A549 (cell line): ENCODE measurements at regions not wholly inside any gene's neighbourhood (a gene's known extent, or its start where the extent isn't known, plus 50 kb on each side); places are given as distances from the start of the nearest gene placed in this dataset.

ENCODE experiments used
- ATOH8 ChIP-seq: fragments of 250-450 bp; sonication (Bioruptor Pico); IDR thresholded peaks from 2 replicates; pipeline ENCODE4 v1.5.0; 2020; ENCODE audit warnings: low read depth, mild to moderate bottlenecking, moderate library complexity
- BHLHE40 ChIP-seq: IDR thresholded peaks from 2 replicates; pipeline ENCODE4 v1.6.1; 2012; ENCODE audit warnings: low read depth, low read length, inconsistent platforms
- CBX8 ChIP-seq: fragments of 200-600 bp; sonication (generic); IDR thresholded peaks from 2 replicates; pipeline ENCODE4 v1.6.1; 2016
- CEBPB ChIP-seq, 2 experiments: fragments of >200 bp in 1 of 2; sonication (Bioruptor Twin) in 1 of 2; formaldehyde crosslinking in 1 of 2; IDR thresholded peaks; 2 replicates each; pipeline ENCODE4 v1.6.1; 2012 to 2016
- CTCF ChIP-seq: fragments of >200 bp; sonication (Bioruptor Twin); formaldehyde crosslinking; IDR thresholded peaks from 3 replicates; pipeline ENCODE4 v1.5.1; 2016
- ELK1 ChIP-seq: fragments of 150-350 bp; IDR thresholded peaks from 2 replicates; pipeline ENCODE4 v1.6.1; 2014; ENCODE audit warnings: low read depth, mild to moderate bottlenecking, low read length
- EP300 ChIP-seq, 2 experiments: fragments of >200 bp; sonication (Bioruptor Twin); formaldehyde crosslinking; IDR thresholded peaks; 2 replicates in 1 of 2; 3 replicates in 1 of 2; pipeline ENCODE4 v1.6.1; 2016 to 2017
- MAFK ChIP-seq: fragments of 450-650 bp; IDR thresholded peaks from 2 replicates; pipeline ENCODE4 v1.6.1; 2014; ENCODE audit not compliant: partially characterized antibody
- MYC ChIP-seq: IDR thresholded peaks from 2 replicates; pipeline ENCODE4 v1.6.1; 2012; ENCODE audit warnings: mild to moderate bottlenecking, inconsistent platforms, low read length, improper control_type of control experiment, borderline replicate concordance
- POLR2A ChIP-seq: IDR thresholded peaks from 2 replicates; pipeline ENCODE4 v1.6.1; 2012; ENCODE audit warnings: mild to moderate bottlenecking, low read length
- POLR2AphosphoS2 ChIP-seq: conservative IDR thresholded peaks from 2 replicates; pipeline ENCODE4 v1.6.1; 2012; ENCODE audit warnings: low read length, improper control_type of control experiment, inconsistent platforms
- RAD21 ChIP-seq, 2 experiments: fragments of >200 bp in 1 of 2; sonication (Bioruptor Twin) in 1 of 2; formaldehyde crosslinking in 1 of 2; IDR thresholded peaks in 1 of 2; conservative IDR thresholded peaks in 1 of 2; 2 replicates in 1 of 2; 3 replicates in 1 of 2; pipeline ENCODE4 v1.6.1; 2012 to 2018; ENCODE audit warnings: inconsistent platforms in 1 of 2
- TP53 ChIP-seq: fragments of 250-450 bp; sonication (Bioruptor Pico); IDR thresholded peaks from 2 replicates; pipeline ENCODE4 v1.5.0; 2021; ENCODE audit warnings: mild to moderate bottlenecking, moderate library complexity

DNA sequence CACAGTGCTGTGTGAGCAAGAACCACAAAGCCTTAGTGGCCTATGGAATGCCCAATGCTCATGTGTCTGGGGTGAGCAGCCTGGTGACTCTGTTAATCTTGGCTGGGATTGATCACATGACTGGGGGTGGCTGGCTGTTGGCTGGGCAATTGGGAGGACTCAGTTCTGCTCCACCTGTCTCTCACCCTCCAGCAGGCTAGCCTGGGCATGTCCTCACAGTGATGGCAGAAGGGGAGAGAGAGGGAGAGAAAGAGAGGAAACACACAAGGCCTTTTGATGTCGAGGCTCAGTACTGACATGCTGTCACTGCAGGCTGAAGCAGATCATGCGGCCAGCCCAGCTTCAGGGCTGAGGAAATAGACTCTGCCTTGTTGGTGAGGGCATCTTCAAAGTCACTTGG lies 136.8 kb downstream of the TBX5 start:
- TF ChIP-seq CTCF = no peak
- no peak for TF ChIP-seq POLR2A
- TF ChIP-seq POLR2AphosphoS2 = no peak
- TF ChIP-seq CEBPB (IDR thresholded peaks at IDR 0.05) = no peak
- TF ChIP-seq ATOH8 = no peak
- no peak for TF ChIP-seq EP300 (IDR thresholded peaks at IDR 0.05)
- TF ChIP-seq MYC = no peak
- no peak for TF ChIP-seq MAFK
- no peak for TF ChIP-seq TP53 (CRISPR knock-in tag)
- no peak for TF ChIP-seq RAD21 (conservative IDR thresholded peaks at IDR 0.05 in 1 of 2, IDR thresholded peaks at IDR 0.05 in 1 of 2)
- TF ChIP-seq CBX8 = no peak
- TF ChIP-seq BHLHE40 = no peak
- TF ChIP-seq ELK1 = no peak
